ENCODE measurements at regions not wholly inside any gene's neighbourhood (a gene's known extent, or its start where the extent isn't known, plus 50 kb on each side); places are given as distances from the start of the nearest gene placed in this dataset.

- no peaks in the 10 kb centered on the region for H3K9me3 Mint-ChIP-seq
- no peak overlapping the region for H3K4me3 Mint-ChIP-seq
- no peak overlapping the region for H3K27ac Mint-ChIP-seq
- H3K36me3 Mint-ChIP-seq: no peaks in the 10 kb centered on the region
- H3K27me3 Mint-ChIP-seq (ENCODE audit: low read depth in 3 of 3): no peaks in the 10 kb centered on the region
- H3K4me1 Mint-ChIP-seq: peaks cover 24 to 43% of the 10 kb centered on the region in 2 donors
- no peak for DNase-seq
Measured at GRCh38 chr2:216320852-216321251, 51.4 kb downstream of the MARCHF4 start.

DNA sequence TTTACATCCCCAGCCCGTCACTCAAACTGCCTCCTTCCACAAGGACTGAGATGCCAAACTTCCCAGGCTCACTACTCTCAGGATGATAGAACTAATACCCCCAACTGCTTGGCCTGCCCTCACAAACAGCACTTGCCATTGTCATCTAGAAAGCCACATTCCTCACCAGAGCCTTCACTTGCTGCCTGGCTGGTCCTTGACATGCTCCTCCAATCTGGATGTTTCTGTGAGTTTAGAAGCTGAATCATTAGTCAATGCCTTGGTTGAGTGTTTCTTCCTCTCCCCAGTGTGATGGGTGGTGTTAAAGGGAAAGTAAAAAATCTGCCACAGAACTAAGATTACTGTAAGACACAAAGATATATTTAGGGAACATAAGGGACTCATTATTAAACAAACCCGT is 52.5 kb downstream of the MARCHF4 start:
- H3K27me3 Mint-ChIP-seq (ENCODE audit: low read depth in 3 of 3): no peaks in the 10 kb centered on the region
- DNase-seq: no peak
- H3K4me3 Mint-ChIP-seq: no peak overlapping the region
- H3K27ac Mint-ChIP-seq: peak overlapping the region in 4 of 6 donors; percentile 17 to 66 (median 43)
- no peaks in the 10 kb centered on the region for H3K9me3 Mint-ChIP-seq
- peaks cover 24 to 44% of the 10 kb centered on the region in 2 donors for H3K4me1 Mint-ChIP-seq
- H3K36me3 Mint-ChIP-seq: no peaks in the 10 kb centered on the region

DNA sequence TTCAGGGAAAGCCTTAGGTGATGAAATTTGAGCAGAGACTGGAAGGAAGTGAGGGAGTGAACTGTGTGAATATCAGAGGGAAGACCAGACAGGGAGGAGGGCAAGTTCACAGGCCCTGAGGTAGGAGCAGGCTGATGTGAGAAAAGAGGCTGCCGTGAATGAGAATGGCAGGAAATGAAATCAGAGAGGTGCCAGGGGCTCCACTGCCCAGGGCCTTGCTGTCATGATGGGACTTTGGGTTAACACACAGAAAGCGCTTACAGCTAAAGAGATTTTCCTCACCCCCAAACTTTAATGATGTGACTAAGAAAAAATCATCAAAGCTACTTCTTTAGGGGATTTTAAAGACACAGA is 53.8 kb downstream of the MARCHF4 start:
- Mint-ChIP-seq H3K9me3 (no peaks in the 10 kb centered on the region), H3K27ac (peak overlapping the region; percentile 70 to 93 (median 77)), H3K4me1 (peaks cover 24 to 44% of the 10 kb centered on the region in 2 donors), H3K27me3 (ENCODE audit: low read depth in 3 of 3) (peaks cover 0 to under 1% (median 0%) of the 10 kb centered on the region in 3 donors), H3K4me3 (peak overlapping the region in 3 of 5 donors; percentile 54 to 75 (median 64)), H3K36me3 (no peaks in the 10 kb centered on the region)
- peak; percentile 19 to 34 (median 32) for DNase-seq

- DNase-seq: no peak
- peaks cover 24 to 44% of the 10 kb centered on the region in 2 donors for H3K4me1 Mint-ChIP-seq
- H3K27ac Mint-ChIP-seq: peak overlapping the region; percentile 70 to 93 (median 77)
- peak overlapping the region in 3 of 5 donors; percentile 54 to 75 (median 64) for H3K4me3 Mint-ChIP-seq
- H3K27me3 Mint-ChIP-seq (ENCODE audit: low read depth in 3 of 3): peaks cover 0 to 2% (median 0%) of the 10 kb centered on the region in 3 donors
- no peaks in the 10 kb centered on the region for H3K36me3 Mint-ChIP-seq
- no peaks in the 10 kb centered on the region for H3K9me3 Mint-ChIP-seq
Measured at GRCh38 chr2:216317831-216318520, 54.3 kb downstream of the MARCHF4 start.

GRCh38 chr2:216316743-216317142 is 55.5 kb downstream of the MARCHF4 start:
- Mint-ChIP-seq H3K27ac (no peak overlapping the region), H3K4me3 (no peak overlapping the region), H3K27me3 (ENCODE audit: low read depth in 3 of 3) (peaks cover 0 to 2% (median 2%) of the 10 kb centered on the region in 3 donors), H3K4me1 (peaks cover 24 to 44% of the 10 kb centered on the region in 2 donors), H3K36me3 (no peaks in the 10 kb centered on the region), H3K9me3 (no peaks in the 10 kb centered on the region)
- DNase-seq: no peak

GRCh38 chr2:216315802-216316603 is 56.3 kb downstream of the MARCHF4 start:
- H3K36me3 Mint-ChIP-seq: no peaks in the 10 kb centered on the region
- no peak for DNase-seq
- no peaks in the 10 kb centered on the region for H3K9me3 Mint-ChIP-seq
- H3K27me3 Mint-ChIP-seq (ENCODE audit: low read depth in 3 of 3): peaks cover 0 to 4% (median 2%) of the 10 kb centered on the region in 3 donors
- H3K4me1 Mint-ChIP-seq: peaks cover 24 to 44% of the 10 kb centered on the region in 2 donors
- no peak overlapping the region for H3K4me3 Mint-ChIP-seq
- H3K27ac Mint-ChIP-seq: no peak overlapping the region

GRCh38 chr2:216312441-216312840 is 59.8 kb downstream of the MARCHF4 start:
- no peak for DNase-seq
- H3K27ac Mint-ChIP-seq: no peak overlapping the region
- H3K9me3 Mint-ChIP-seq: no peaks in the 10 kb centered on the region
- no peak overlapping the region for H3K4me3 Mint-ChIP-seq
- peaks cover 0 to 4% (median 2%) of the 10 kb centered on the region in 3 donors for H3K27me3 Mint-ChIP-seq (ENCODE audit: low read depth in 3 of 3)
- no peaks in the 10 kb centered on the region for H3K36me3 Mint-ChIP-seq
- H3K4me1 Mint-ChIP-seq: peaks cover under 1 to 16% of the 10 kb centered on the region in 2 donors

DNA sequence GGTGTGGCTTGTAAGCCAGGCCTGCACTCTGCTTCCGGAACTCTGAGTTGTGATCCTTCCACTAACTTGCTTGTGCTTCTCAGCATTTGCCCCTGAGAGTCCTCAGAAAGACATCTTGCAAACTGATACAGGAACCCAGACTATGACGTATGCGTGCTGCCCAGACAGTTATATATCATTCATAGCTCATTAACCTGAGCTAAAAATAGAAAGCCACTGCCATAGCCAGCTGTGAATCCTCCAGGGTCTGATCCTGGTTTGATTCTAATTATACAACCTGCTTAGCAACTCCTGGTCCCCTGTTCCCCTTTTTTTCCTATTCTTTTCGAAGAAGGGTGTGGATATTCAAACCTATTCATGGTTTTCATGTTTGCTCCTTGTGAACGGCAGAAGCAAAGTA is 63.7 kb downstream of the MARCHF4 start:
- Mint-ChIP-seq H3K4me1 (no peaks in the 10 kb centered on the region), H3K27me3 (ENCODE audit: low read depth in 3 of 3) (peaks cover 2 to 5% (median 4%) of the 10 kb centered on the region in 3 donors), H3K36me3 (peaks cover 0 to 3% (median 0%) of the 10 kb centered on the region in 3 donors), H3K27ac (no peak overlapping the region), H3K4me3 (no peak overlapping the region), H3K9me3 (no peaks in the 10 kb centered on the region)
- DNase-seq: no peak

DNA sequence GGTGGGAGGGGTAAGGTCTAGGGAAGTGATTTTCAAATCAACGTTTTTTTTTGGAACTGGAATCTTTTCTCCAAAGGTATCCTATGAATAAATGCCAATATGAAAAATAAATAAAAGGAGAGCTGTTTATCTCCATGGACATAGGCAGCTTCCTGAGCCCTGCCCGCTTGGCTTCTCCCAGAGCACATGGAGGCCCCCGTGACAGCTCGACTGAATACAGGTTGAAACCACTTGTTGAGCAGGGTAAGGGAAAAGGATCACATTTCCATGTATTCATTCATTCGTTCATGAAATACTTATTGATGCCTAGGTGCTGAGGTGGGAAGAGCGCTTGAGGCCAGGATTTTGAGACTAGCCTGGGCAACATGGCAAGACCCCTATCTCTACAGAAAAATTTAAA is 64.8 kb downstream of the MARCHF4 start:
- H3K9me3 Mint-ChIP-seq: no peaks in the 10 kb centered on the region
- DNase-seq: no peak
- no peaks in the 10 kb centered on the region for H3K4me1 Mint-ChIP-seq
- peaks cover 0 to 3% (median 0%) of the 10 kb centered on the region in 3 donors for H3K36me3 Mint-ChIP-seq
- H3K4me3 Mint-ChIP-seq: no peak overlapping the region
- H3K27ac Mint-ChIP-seq: no peak overlapping the region
- H3K27me3 Mint-ChIP-seq (ENCODE audit: low read depth in 3 of 3): peaks cover under 1 to 5% (median 1%) of the 10 kb centered on the region in 3 donors

- peaks cover 0 to 3% (median 0%) of the 10 kb centered on the region in 3 donors for H3K36me3 Mint-ChIP-seq
- H3K9me3 Mint-ChIP-seq: no peaks in the 10 kb centered on the region
- no peak for DNase-seq
- H3K27ac Mint-ChIP-seq: peak overlapping the region in 1 of 6 donors; percentile 68
- H3K4me1 Mint-ChIP-seq: no peaks in the 10 kb centered on the region
- H3K27me3 Mint-ChIP-seq (ENCODE audit: low read depth in 3 of 3): peaks cover 0 to 5% (median 1%) of the 10 kb centered on the region in 3 donors
- H3K4me3 Mint-ChIP-seq: no peak overlapping the region
Measured at GRCh38 chr2:216306868-216307267, 65.4 kb downstream of the MARCHF4 start.

- peaks cover 0 to 5% (median 3%) of the 10 kb centered on the region in 3 donors for H3K27me3 Mint-ChIP-seq (ENCODE audit: low read depth in 3 of 3)
- H3K4me3 Mint-ChIP-seq: no peak overlapping the region
- no peaks in the 10 kb centered on the region for H3K9me3 Mint-ChIP-seq
- no peak for DNase-seq
- no peaks in the 10 kb centered on the region for H3K4me1 Mint-ChIP-seq
- peaks cover 0 to 3% (median 0%) of the 10 kb centered on the region in 3 donors for H3K36me3 Mint-ChIP-seq
- no peak overlapping the region for H3K27ac Mint-ChIP-seq
Measured at GRCh38 chr2:216305574-216305973, 66.7 kb downstream of the MARCHF4 start.

GRCh38 chr2:216302981-216303676 is 69.2 kb downstream of the MARCHF4 start:
- H3K36me3 Mint-ChIP-seq: peaks cover 0 to 3% (median 0%) of the 10 kb centered on the region in 3 donors
- no peak for DNase-seq
- H3K27me3 Mint-ChIP-seq (ENCODE audit: low read depth in 3 of 3): peaks cover 0 to 5% (median 3%) of the 10 kb centered on the region in 3 donors
- H3K4me1 Mint-ChIP-seq: no peaks in the 10 kb centered on the region
- H3K4me3 Mint-ChIP-seq: no peak overlapping the region
- H3K9me3 Mint-ChIP-seq: no peaks in the 10 kb centered on the region
- H3K27ac Mint-ChIP-seq: no peak overlapping the region

DNA sequence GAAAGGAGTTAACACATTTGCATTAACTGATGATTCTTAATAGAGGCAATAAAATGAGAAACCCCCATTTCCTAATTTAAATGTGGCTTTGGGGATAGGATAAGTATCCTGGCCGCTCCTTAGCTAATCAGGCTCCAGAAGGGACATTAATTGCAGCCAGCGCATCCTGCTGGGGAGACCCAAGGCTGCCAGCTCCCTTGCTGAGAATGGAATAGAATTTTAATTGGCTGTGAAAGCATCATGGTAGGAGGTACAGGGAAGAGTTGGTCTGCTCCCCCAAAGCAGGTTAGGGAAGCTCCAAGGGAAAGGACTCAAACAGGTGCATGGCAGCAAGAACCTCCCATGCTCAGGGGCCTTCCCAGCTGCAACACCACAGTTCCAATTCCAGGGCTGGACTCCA is 71.4 kb downstream of the MARCHF4 start:
- H3K9me3 Mint-ChIP-seq: no peaks in the 10 kb centered on the region
- H3K4me1 Mint-ChIP-seq: peaks cover 1 to 6% of the 10 kb centered on the region in 2 donors
- no peak overlapping the region for H3K27ac Mint-ChIP-seq
- peaks cover 0 to 6% (median 0%) of the 10 kb centered on the region in 3 donors for H3K27me3 Mint-ChIP-seq (ENCODE audit: low read depth in 3 of 3)
- no peaks in the 10 kb centered on the region for H3K36me3 Mint-ChIP-seq
- no peak for DNase-seq
- no peak overlapping the region for H3K4me3 Mint-ChIP-seq

DNA sequence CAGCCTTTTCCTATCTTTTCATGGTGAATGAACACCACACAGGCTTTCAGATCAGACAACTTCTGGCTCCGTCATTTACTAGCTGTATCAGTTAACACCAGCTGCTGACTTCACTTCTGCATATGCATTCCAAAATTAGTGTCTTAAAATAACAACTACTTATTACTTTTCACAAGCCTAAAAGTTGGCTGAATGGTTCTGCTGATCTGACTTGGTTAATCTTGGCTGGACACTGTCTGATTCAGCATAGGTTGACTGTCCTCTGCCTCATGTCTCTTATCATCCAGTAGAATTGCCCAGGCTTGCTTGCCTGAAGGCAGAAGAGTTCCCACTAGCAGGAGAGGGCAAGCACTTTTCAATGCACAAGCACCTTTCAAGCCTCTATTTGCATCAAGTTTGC is 72.7 kb downstream of the MARCHF4 start:
- Mint-ChIP-seq H3K4me3 (no peak overlapping the region), H3K27me3 (ENCODE audit: low read depth in 3 of 3) (peaks cover 0 to 9% (median 0%) of the 10 kb centered on the region in 3 donors), H3K27ac (no peak overlapping the region), H3K9me3 (no peaks in the 10 kb centered on the region), H3K4me1 (peaks cover 1 to 6% of the 10 kb centered on the region in 2 donors), H3K36me3 (no peaks in the 10 kb centered on the region)
- no peak for DNase-seq

All from immature natural killer cell (primary cell).